Neutrophil (primary cell): ENCODE measurements at regions not wholly inside any gene's neighbourhood (a gene's known extent, or its start where the extent isn't known, plus 50 kb on each side); places are given as distances from the start of the nearest gene placed in this dataset.

Experiments
- H3K27ac ChIP-seq: fragments of 200-600 bp; sonication (generic); 2 replicates; pipeline ENCODE4 v1.5.1; 2016; ENCODE audit warnings: mild to moderate bottlenecking, moderate library complexity
- H3K27me3 ChIP-seq: fragments of 200-600 bp; sonication (generic); 2 replicates; pipeline ENCODE4 v1.6.0; 2016; ENCODE audit warnings: mild to moderate bottlenecking
- H3K36me3 ChIP-seq: fragments of 200-600 bp; sonication (generic); 2 replicates; pipeline ENCODE4 v1.5.1; 2017
- H3K4me1 ChIP-seq, 2 experiments: fragments of 200-600 bp in 1 of 2; sonication (generic) in 1 of 2; 1 replicate in 1 of 2; 2 replicates in 1 of 2; pipeline versions ENCODE4 v1.5.1 to v1.6.1; 2013 to 2016; ENCODE audit warnings: low read depth in 1 of 2, low read length in 1 of 2, mild to moderate bottlenecking in 1 of 2, moderate library complexity in 1 of 2; ENCODE audit not compliant: control insufficient read depth in 1 of 2, insufficient read depth in 1 of 2
- H3K4me3 ChIP-seq, 2 experiments: fragments of 200-600 bp in 1 of 2; sonication (generic) in 1 of 2; 1 replicate in 1 of 2; 2 replicates in 1 of 2; pipeline ENCODE4 v1.5.1; 2013 to 2016; ENCODE audit warnings: low read depth in 1 of 2, low read length in 1 of 2, mild to moderate bottlenecking in 1 of 2, moderate library complexity in 1 of 2
- H3K9me3 ChIP-seq: fragments of 200-600 bp; sonication (generic); 2 replicates; pipeline ENCODE4 v1.5.1; 2016
- TF ChIP-seq, protein P1 (sequence below): fragments of 200-600 bp; sonication (generic); IDR thresholded peaks from 2 replicates; pipeline ENCODE4 v1.5.1; 2016; ENCODE audit warnings: antibody characterized with exemption

DNA sequence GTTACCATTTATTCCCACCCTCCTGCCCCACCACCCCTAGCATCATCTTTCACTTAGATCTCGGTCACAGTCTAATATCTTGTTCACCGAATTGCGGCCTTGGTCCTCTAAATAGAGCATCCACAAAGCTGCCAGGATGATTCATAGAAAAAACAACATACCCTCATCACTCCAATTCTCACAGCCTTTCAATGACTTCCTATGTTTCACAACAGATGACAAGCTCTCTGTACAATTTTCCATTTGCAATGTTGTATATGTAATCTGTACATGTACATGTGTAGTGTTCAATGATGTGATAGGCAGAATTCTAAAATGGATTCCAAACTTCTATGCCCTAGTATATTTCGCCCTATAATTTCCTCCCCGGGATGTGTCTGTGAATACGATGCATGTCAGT lies 675.6 kb upstream of the CELF4 start:
- Histone ChIP-seq H3K4me3 (no peak overlapping the region), H3K9me3 (no peaks in the 10 kb centered on the region), H3K27me3 (no peaks in the 10 kb centered on the region), H3K4me1 (no peaks in the 10 kb centered on the region), H3K36me3 (no peaks in the 10 kb centered on the region), H3K27ac (no peak overlapping the region)
- TF ChIP-seq, protein P1, sequence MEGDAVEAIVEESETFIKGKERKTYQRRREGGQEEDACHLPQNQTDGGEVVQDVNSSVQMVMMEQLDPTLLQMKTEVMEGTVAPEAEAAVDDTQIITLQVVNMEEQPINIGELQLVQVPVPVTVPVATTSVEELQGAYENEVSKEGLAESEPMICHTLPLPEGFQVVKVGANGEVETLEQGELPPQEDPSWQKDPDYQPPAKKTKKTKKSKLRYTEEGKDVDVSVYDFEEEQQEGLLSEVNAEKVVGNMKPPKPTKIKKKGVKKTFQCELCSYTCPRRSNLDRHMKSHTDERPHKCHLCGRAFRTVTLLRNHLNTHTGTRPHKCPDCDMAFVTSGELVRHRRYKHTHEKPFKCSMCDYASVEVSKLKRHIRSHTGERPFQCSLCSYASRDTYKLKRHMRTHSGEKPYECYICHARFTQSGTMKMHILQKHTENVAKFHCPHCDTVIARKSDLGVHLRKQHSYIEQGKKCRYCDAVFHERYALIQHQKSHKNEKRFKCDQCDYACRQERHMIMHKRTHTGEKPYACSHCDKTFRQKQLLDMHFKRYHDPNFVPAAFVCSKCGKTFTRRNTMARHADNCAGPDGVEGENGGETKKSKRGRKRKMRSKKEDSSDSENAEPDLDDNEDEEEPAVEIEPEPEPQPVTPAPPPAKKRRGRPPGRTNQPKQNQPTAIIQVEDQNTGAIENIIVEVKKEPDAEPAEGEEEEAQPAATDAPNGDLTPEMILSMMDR, result no peak

DNA sequence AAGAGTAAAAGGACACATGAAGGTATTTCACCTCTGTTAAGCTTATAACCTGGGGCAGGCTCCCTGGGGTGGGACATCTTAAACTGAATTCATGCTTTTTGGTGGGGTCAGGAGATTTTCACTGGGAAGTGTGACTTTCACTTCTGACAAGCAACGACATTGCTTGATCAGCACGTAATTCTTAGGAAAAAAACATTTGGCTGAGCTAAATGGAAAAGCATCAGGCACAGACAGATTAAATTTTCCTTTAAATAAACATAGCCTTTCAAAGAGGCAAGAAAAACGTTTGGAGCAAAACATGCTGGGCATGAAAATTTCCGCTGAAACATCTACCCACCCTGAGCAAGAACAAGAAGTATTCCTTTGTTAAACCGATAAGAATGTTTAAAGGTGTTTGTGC lies 674.0 kb upstream of the CELF4 start:
- no peaks in the 10 kb centered on the region for H3K9me3 ChIP-seq
- no peaks in the 10 kb centered on the region for H3K27me3 ChIP-seq
- H3K4me1 ChIP-seq, result no peaks in the 10 kb centered on the region
- TF ChIP-seq, protein P1, result no peak
- no peak overlapping the region for H3K4me3 ChIP-seq
- H3K36me3 ChIP-seq, result no peaks in the 10 kb centered on the region
- no peak overlapping the region for H3K27ac ChIP-seq

DNA sequence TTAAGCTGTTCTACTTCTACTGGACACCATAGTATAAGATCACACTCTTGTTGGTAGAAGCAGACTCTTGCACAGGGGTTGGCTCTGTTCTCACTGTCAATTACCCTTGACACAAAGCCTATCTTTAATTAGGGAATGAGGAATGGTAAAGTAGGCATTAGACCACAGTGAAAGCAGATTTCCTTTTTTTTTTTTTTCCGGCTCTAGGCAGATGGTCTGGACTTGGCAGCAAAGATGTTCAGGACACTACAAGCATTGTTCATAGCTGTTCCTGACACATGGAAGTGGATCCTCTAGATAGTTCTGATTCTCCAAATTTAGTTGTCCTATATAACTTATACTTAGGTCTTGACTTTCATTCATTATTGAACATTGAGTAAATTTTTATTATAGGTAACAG lies 672.2 kb upstream of the CELF4 start:
- TF ChIP-seq, protein P1, result no peak
- Histone ChIP-seq H3K27me3 (no peaks in the 10 kb centered on the region), H3K36me3 (no peaks in the 10 kb centered on the region), H3K27ac (no peak overlapping the region), H3K4me3 (no peak overlapping the region), H3K4me1 (no peaks in the 10 kb centered on the region), H3K9me3 (no peaks in the 10 kb centered on the region)

DNA sequence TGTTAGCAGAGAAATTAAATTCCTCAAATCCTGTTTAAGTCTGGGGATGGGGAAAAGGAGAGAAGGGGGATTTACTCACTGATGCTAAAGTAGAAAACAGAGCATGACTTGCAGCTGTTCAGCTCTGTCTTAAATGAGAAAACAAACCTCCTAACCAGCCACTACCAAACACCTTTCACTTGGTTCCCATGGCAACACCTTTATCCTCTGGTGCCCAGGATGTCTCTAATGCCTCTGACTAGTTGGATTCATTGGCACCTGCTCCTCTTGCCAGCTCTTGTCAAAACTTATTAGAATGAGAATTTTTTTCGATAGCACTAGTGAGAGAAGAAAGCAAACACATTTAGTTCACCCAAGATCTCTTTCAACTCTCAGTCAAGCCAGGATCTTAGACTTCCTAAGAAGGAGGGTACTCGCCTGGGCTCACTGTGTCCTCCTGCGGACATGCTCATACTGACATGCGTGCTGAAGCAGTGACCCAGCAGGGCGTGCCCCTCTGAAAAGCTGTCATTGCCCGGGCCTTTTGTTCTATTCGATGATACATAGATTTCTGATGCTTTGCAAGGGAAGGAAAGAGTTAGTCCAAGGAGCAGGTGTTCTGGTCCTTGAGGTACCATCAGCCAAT lies 656.0 kb upstream of the CELF4 start:
- Histone ChIP-seq H3K27ac (no peak overlapping the region), H3K27me3 (no peaks in the 10 kb centered on the region), H3K9me3 (no peaks in the 10 kb centered on the region), H3K36me3 (no peaks in the 10 kb centered on the region), H3K4me3 (no peak overlapping the region), H3K4me1 (no peaks in the 10 kb centered on the region)
- TF ChIP-seq, protein P1, result no peak

DNA sequence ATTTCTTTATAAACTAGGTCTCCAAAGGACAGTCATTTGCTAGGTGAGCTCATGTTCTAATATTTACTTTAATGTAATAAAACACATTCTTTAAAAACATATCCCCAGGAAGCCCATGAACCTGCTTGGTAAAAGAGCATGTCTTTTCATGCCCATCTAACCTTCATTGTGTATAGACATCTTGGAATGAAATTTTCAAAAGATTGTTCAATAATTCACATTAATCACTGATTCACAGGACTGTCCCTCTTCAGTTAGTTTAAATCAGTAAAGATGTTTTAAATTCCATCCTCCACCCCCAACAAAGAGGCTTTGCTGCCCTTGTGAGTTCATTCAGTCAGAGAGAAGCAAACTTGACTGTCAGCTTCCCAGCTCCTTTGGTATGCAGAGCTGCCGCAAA lies 633.4 kb upstream of the CELF4 start:
- H3K27ac ChIP-seq, result no peak overlapping the region
- TF ChIP-seq, protein P1, result no peak
- H3K4me1 ChIP-seq, result no peaks in the 10 kb centered on the region

DNA sequence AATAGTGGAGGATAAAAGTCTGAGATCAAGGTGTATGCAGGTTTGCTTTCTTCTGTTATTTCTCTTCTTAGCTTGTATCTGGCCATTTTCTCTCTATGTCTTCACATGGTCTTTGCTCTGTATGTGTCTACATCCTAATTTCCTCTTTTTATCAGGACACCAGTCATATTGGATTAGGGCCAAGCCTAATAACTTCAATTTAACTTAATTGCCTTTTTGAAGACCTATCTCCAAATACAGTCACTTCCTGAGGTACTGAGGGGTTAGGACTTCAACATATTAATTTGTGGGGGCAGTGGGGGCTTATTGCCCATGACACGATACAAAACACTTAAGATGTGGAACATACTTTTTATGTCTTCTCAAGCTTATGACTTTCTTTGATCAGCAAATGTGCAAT lies 632.9 kb upstream of the CELF4 start:
- TF ChIP-seq, protein P1, result no peak
- H3K36me3 ChIP-seq, result no peaks in the 10 kb centered on the region
- no peak overlapping the region for H3K27ac ChIP-seq
- no peaks in the 10 kb centered on the region for H3K9me3 ChIP-seq
- H3K4me3 ChIP-seq, result no peak overlapping the region
- H3K4me1 ChIP-seq, result no peaks in the 10 kb centered on the region
- no peaks in the 10 kb centered on the region for H3K27me3 ChIP-seq

More for the DNA sequence above, 633.4 kb upstream of the CELF4 start:
- Histone ChIP-seq H3K9me3 (no peaks in the 10 kb centered on the region), H3K27me3 (no peaks in the 10 kb centered on the region), H3K36me3 (no peaks in the 10 kb centered on the region), H3K4me3 (no peak overlapping the region)
